ENCODE measurements at regions not wholly inside any gene's neighbourhood (a gene's known extent, or its start where the extent isn't known, plus 50 kb on each side); places are given as distances from the start of the nearest gene placed in this dataset.

- TF ChIP-seq EZH2phosphoT487 (IDR thresholded peaks at IDR 0.05) = no peak
- no peak for TF ChIP-seq CTCF (IDR thresholded peaks at IDR 0.05)
- TF ChIP-seq EZH2 (IDR thresholded peaks at IDR 0.05) = no peak
Measured at GRCh38 chr9:104286187-104286586, 192.1 kb downstream of the SMC2 start.
